ENCODE measurements at regions not wholly inside any gene's neighbourhood (a gene's known extent, or its start where the extent isn't known, plus 50 kb on each side); places are given as distances from the start of the nearest gene placed in this dataset.
"Not testable (repeated sequence)": the region's sequence is repeated elsewhere in the genome, so short reads cannot be mapped to it uniquely, and the experiment has no call there.

- intact Hi-C loops (cut with DNase I; ENCODE audit: low total_unique reads), result no loop called here
Observed at GRCh38 chr13:37293295-37293694, 187.8 kb upstream of the CSNK1A1L start.

GRCh38 chr13:37290716-37291505 lies 185.4 kb upstream of the CSNK1A1L start:
- no peak overlapping the region for H3K4me3 ChIP-seq
- TF ChIP-seq, protein P1, sequence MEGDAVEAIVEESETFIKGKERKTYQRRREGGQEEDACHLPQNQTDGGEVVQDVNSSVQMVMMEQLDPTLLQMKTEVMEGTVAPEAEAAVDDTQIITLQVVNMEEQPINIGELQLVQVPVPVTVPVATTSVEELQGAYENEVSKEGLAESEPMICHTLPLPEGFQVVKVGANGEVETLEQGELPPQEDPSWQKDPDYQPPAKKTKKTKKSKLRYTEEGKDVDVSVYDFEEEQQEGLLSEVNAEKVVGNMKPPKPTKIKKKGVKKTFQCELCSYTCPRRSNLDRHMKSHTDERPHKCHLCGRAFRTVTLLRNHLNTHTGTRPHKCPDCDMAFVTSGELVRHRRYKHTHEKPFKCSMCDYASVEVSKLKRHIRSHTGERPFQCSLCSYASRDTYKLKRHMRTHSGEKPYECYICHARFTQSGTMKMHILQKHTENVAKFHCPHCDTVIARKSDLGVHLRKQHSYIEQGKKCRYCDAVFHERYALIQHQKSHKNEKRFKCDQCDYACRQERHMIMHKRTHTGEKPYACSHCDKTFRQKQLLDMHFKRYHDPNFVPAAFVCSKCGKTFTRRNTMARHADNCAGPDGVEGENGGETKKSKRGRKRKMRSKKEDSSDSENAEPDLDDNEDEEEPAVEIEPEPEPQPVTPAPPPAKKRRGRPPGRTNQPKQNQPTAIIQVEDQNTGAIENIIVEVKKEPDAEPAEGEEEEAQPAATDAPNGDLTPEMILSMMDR (IDR thresholded peaks at IDR 0.05), result no peak
- H3K4me1 ChIP-seq, result no peaks in the 10 kb centered on the region
- no peaks in the 10 kb centered on the region for H3K9me3 ChIP-seq
- intact Hi-C loops (cut with DNase I; ENCODE audit: low total_unique reads), result loop anchor here (2.0 kb wide), 1 partner anchor 54 kb away; no protein-coding TSS in a partner anchor
- no peaks in the 10 kb centered on the region for H3K36me3 ChIP-seq
- H3K27ac ChIP-seq, result no peak overlapping the region
- no peak for DNase-seq
- H3K27me3 ChIP-seq, result no peaks in the 10 kb centered on the region

More at GRCh38 chr13:37293295-37293694, 187.8 kb upstream of the CSNK1A1L start:
- TF ChIP-seq, protein P1 (IDR thresholded peaks at IDR 0.05), result no peak
- no peaks in the 10 kb centered on the region for H3K4me1 ChIP-seq
- H3K9me3 ChIP-seq, result no peaks in the 10 kb centered on the region
- no peak overlapping the region for H3K27ac ChIP-seq
- no peak for DNase-seq
- H3K27me3 ChIP-seq, result no peaks in the 10 kb centered on the region
- H3K36me3 ChIP-seq, result no peaks in the 10 kb centered on the region
- H3K4me3 ChIP-seq, result no peak overlapping the region

DNA sequence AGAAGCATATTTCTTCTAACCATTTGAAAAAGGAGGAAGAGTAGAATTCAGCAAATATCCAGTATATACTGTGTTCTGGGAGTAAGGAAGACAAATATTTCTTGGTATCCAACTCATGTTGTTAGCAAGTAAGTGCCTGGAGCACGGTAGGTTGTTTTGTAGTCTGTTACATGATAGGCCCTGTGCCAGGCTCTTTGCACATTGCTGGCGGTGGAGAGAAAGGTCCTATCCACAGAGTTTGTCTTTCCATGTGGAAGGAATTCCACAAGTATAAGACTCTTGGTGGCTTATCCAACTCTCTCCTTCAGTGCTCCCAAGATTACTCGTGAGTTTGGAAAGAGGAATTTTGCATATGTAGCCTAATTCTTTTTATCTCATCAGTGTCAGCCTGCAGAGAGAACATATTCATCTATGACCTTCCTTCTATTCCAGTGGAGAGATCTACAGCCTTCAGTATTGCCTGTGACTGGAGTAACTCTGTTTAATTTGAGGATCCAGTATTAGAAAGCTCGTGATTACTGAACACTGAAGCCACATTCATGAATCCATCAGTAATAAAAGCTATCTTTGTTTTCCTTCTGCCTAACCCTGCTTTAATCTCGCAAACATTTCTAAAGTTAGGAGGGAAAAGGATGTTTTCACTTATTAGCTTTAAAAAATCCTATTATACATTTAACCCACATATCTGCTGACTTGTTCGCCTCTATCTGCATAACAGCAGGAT lies 183.9 kb upstream of the CSNK1A1L start:
- Histone ChIP-seq H3K36me3 (no peaks in the 10 kb centered on the region), H3K9me3 (no peaks in the 10 kb centered on the region), H3K27me3 (no peaks in the 10 kb centered on the region), H3K4me1 (no peaks in the 10 kb centered on the region), H3K27ac (no peak overlapping the region), H3K4me3 (no peak overlapping the region)
- intact Hi-C loops (cut with DNase I; ENCODE audit: low total_unique reads), result no loop called here
- DNase-seq, result no peak
- TF ChIP-seq, protein P1 (IDR thresholded peaks at IDR 0.05), result no peak

DNA sequence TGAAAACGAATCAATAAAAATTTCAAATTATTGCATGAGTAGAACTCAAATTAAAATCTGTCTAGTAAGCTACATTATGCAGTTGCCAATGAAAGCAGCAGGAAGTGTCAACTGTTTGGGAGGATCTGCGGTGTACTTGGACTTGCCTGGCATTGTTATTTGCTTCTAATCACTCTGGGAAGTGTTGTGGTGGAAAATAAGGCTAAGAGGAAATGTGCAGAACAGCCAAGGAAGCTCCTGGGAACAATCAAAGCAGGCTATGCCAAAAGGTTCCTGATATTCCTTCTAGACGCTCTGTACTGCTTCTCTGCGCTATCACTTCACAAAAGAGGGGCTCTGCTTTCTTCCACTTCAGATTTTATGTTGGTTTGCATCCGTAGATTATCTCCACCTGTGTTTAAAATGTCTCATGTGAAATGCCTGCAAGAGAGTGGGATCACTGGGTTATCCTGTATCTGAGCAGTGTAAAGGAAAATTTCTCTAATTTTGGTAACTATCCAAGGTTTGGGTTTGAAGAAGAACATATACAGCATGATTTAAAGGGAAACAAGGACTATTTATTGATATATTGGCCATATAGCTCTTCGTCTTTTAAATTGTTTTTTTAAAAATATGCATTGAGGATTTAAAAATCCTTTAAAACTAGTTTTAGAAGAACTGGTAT lies 182.7 kb upstream of the CSNK1A1L start:
- TF ChIP-seq, protein P1 (IDR thresholded peaks at IDR 0.05), result no peak
- Histone ChIP-seq H3K27me3 (no peaks in the 10 kb centered on the region), H3K27ac (no peak overlapping the region), H3K4me1 (no peaks in the 10 kb centered on the region), H3K36me3 (no peaks in the 10 kb centered on the region), H3K9me3 (no peaks in the 10 kb centered on the region), H3K4me3 (no peak overlapping the region)
- DNase-seq, result no peak
- intact Hi-C loops (cut with DNase I; ENCODE audit: low total_unique reads), result no loop called here

GRCh38 chr13:37280231-37280630 lies 174.8 kb upstream of the CSNK1A1L start:
- intact Hi-C loops (cut with DNase I; ENCODE audit: low total_unique reads), result not testable (repeated sequence)

More at GRCh38 chr13:37280231-37280630, 174.8 kb upstream of the CSNK1A1L start:
- not testable (repeated sequence) for H3K4me1 ChIP-seq, H3K4me3 ChIP-seq, H3K27me3 ChIP-seq, H3K27ac ChIP-seq, DNase-seq, H3K9me3 ChIP-seq, H3K36me3 ChIP-seq

All from tibial artery (tissue), 4 donors.